CD8-positive, alpha-beta memory T cell (primary cell): ENCODE measurements at regions not wholly inside any gene's neighbourhood (a gene's known extent, or its start where the extent isn't known, plus 50 kb on each side); places are given as distances from the start of the nearest gene placed in this dataset.

Experiments used
- CTCF ChIA-PET: fragments of 350-600 bp; sonication (Branson Sonifier 250); formaldehyde crosslinking; loops from one replicate; lab custom pipeline; 2021; ENCODE audit warnings: antibody characterized with exemption; lab: Charles Lee
- POLR2A ChIA-PET: fragments of 350-600 bp; sonication (Branson Sonifier 250); formaldehyde crosslinking; loops from one replicate; lab custom pipeline; 2021; ENCODE audit warnings: antibody characterized with exemption; lab: Charles Lee
- DNase-seq, 5 donors: peaks; one replicate each; pipeline versions ENCODE4 v3.0.0 to v3.0.0-alpha.2; 2020 to 2022; ENCODE audit warnings: mixed read lengths in 1 of 5
- H3K27ac ChIP-seq: one replicate; pipeline ENCODE4 v1.7.0; 2013; ENCODE audit warnings: low read depth, mild to moderate bottlenecking, low read length, moderate library complexity
- H3K27me3 ChIP-seq: 2 replicates; pipeline ENCODE4 v1.7.0; 2013; ENCODE audit warnings: low read length, mild to moderate bottlenecking; ENCODE audit not compliant: insufficient read depth, poor library complexity, severe bottlenecking
- H3K36me3 ChIP-seq: 2 replicates; pipeline ENCODE4 v1.7.0; 2013; ENCODE audit warnings: mild to moderate bottlenecking, low read length, moderate library complexity; ENCODE audit not compliant: insufficient read depth
- H3K4me1 ChIP-seq: 2 replicates; pipeline ENCODE4 v1.7.0; 2013; ENCODE audit warnings: mild to moderate bottlenecking, low read length, moderate library complexity; ENCODE audit not compliant: insufficient read depth
- H3K4me3 ChIP-seq: 2 replicates; pipeline ENCODE4 v1.7.0; 2013; ENCODE audit warnings: mild to moderate bottlenecking, low read length
- H3K9me3 ChIP-seq: 2 replicates; pipeline ENCODE4 v1.7.0; 2013; ENCODE audit warnings: mild to moderate bottlenecking, low read length
- H3K27ac Mint-ChIP-seq, 8 donors: one replicate each; pipeline ENCODE4 v1.8.0; 2020 to 2021; ENCODE audit warnings: mixed read lengths in 8 of 8, mild to moderate bottlenecking in 6 of 8, inconsistent platforms in 3 of 8, moderate library complexity in 3 of 8
- H3K27me3 Mint-ChIP-seq, 2 donors: one replicate each; pipeline ENCODE4 v1.8.0; 2020 to 2021; ENCODE audit warnings: mixed read lengths in 2 of 2, mild to moderate bottlenecking in 1 of 2, moderate library complexity in 1 of 2
- H3K36me3 Mint-ChIP-seq, 3 donors: one replicate each; pipeline ENCODE4 v1.8.0; 2020 to 2021; ENCODE audit warnings: mixed read lengths in 3 of 3, inconsistent platforms in 1 of 3, mild to moderate bottlenecking in 1 of 3
- H3K4me1 Mint-ChIP-seq, 3 donors: one replicate each; pipeline ENCODE4 v1.8.0; 2020 to 2021; ENCODE audit warnings: mixed read lengths in 3 of 3, inconsistent platforms in 1 of 3, mild to moderate bottlenecking in 1 of 3
- H3K4me3 Mint-ChIP-seq, 7 donors: one replicate each; pipeline ENCODE4 v1.8.0; 2020 to 2021; ENCODE audit warnings: mixed read lengths in 7 of 7, mild to moderate bottlenecking in 6 of 7, moderate library complexity in 4 of 7, inconsistent platforms in 2 of 7
- H3K9me3 Mint-ChIP-seq, 5 donors: one replicate each; pipeline ENCODE4 v1.8.0; 2020 to 2022; ENCODE audit warnings: mixed read lengths in 5 of 5, mild to moderate bottlenecking in 3 of 5, moderate library complexity in 2 of 5, inconsistent platforms in 1 of 5

GRCh38 chr12:24396224-24396623, 446.8 kb upstream of the SOX5 start:
- peaks cover 1 to 6% (median 5%) of the 10 kb centered on the region in 3 donors for H3K4me1 Mint-ChIP-seq
- no peaks in the 10 kb centered on the region for H3K27me3 ChIP-seq
- POLR2A ChIA-PET: no interaction called here
- H3K27ac Mint-ChIP-seq: no peak overlapping the region
- H3K36me3 ChIP-seq: no peaks in the 10 kb centered on the region
- no peaks in the 10 kb centered on the region for H3K9me3 ChIP-seq
- no peaks in the 10 kb centered on the region for H3K27me3 Mint-ChIP-seq
- DNase-seq: no peak
- H3K4me3 ChIP-seq: no peak overlapping the region
- no peaks in the 10 kb centered on the region for H3K4me1 ChIP-seq
- H3K27ac ChIP-seq: no peak overlapping the region
- CTCF ChIA-PET: no interaction called here
- no peak overlapping the region for H3K4me3 Mint-ChIP-seq
- no peaks in the 10 kb centered on the region for H3K36me3 Mint-ChIP-seq
- H3K9me3 Mint-ChIP-seq: peaks cover 0 to 4% (median 0%) of the 10 kb centered on the region in 5 donors

GRCh38 chr12:24394246-24394645, 444.8 kb upstream of the SOX5 start:
- H3K27me3 ChIP-seq: no peaks in the 10 kb centered on the region
- CTCF ChIA-PET: no interaction called here
- no peak overlapping the region for H3K27ac Mint-ChIP-seq
- no peak for DNase-seq
- H3K9me3 ChIP-seq: no peaks in the 10 kb centered on the region
- no peak overlapping the region for H3K4me3 ChIP-seq
- peaks cover 1 to 6% (median 5%) of the 10 kb centered on the region in 3 donors for H3K4me1 Mint-ChIP-seq
- H3K4me3 Mint-ChIP-seq: no peak overlapping the region
- H3K27me3 Mint-ChIP-seq: no peaks in the 10 kb centered on the region
- POLR2A ChIA-PET: no interaction called here
- H3K4me1 ChIP-seq: no peaks in the 10 kb centered on the region
- no peaks in the 10 kb centered on the region for H3K36me3 ChIP-seq
- no peak overlapping the region for H3K27ac ChIP-seq
- H3K9me3 Mint-ChIP-seq: peaks cover 1 to 7% (median 3%) of the 10 kb centered on the region in 5 donors
- H3K36me3 Mint-ChIP-seq: no peaks in the 10 kb centered on the region

GRCh38 chr12:24393071-24393470, 443.6 kb upstream of the SOX5 start:
- H3K27me3 ChIP-seq: no peaks in the 10 kb centered on the region
- no peaks in the 10 kb centered on the region for H3K4me1 Mint-ChIP-seq
- no peaks in the 10 kb centered on the region for H3K4me1 ChIP-seq
- DNase-seq: no peak
- ChIA-PET CTCF (no interaction called here), POLR2A (no interaction called here)
- H3K4me3 ChIP-seq: no peak overlapping the region
- H3K36me3 ChIP-seq: no peaks in the 10 kb centered on the region
- no peak overlapping the region for H3K27ac ChIP-seq
- H3K27ac Mint-ChIP-seq: no peak overlapping the region
- H3K9me3 ChIP-seq: no peaks in the 10 kb centered on the region
- H3K9me3 Mint-ChIP-seq: peaks cover 2 to 8% (median 4%) of the 10 kb centered on the region in 5 donors
- H3K4me3 Mint-ChIP-seq: no peak overlapping the region
- no peaks in the 10 kb centered on the region for H3K36me3 Mint-ChIP-seq
- no peaks in the 10 kb centered on the region for H3K27me3 Mint-ChIP-seq

GRCh38 chr12:24389394-24389793, 439.9 kb upstream of the SOX5 start:
- H3K27ac Mint-ChIP-seq: no peak overlapping the region
- no peaks in the 10 kb centered on the region for H3K27me3 Mint-ChIP-seq
- no peaks in the 10 kb centered on the region for H3K9me3 ChIP-seq
- DNase-seq: no peak
- ChIA-PET CTCF (interaction anchor here (0.9 kb wide), 1 partner anchor 13 kb away, joined by 3 read pairs; no protein-coding TSS in a partner anchor), POLR2A (no interaction called here)
- peaks cover 2 to 9% (median 4%) of the 10 kb centered on the region in 5 donors for H3K9me3 Mint-ChIP-seq
- no peak overlapping the region for H3K27ac ChIP-seq
- no peaks in the 10 kb centered on the region for H3K36me3 ChIP-seq
- H3K4me1 Mint-ChIP-seq: no peaks in the 10 kb centered on the region
- no peak overlapping the region for H3K4me3 ChIP-seq
- H3K4me1 ChIP-seq: no peaks in the 10 kb centered on the region
- H3K27me3 ChIP-seq: no peaks in the 10 kb centered on the region
- no peak overlapping the region for H3K4me3 Mint-ChIP-seq
- no peaks in the 10 kb centered on the region for H3K36me3 Mint-ChIP-seq

GRCh38 chr12:24387381-24387780, 437.9 kb upstream of the SOX5 start:
- no peaks in the 10 kb centered on the region for H3K27me3 ChIP-seq
- Mint-ChIP-seq H3K36me3 (peaks cover 0 to 1% (median 0%) of the 10 kb centered on the region in 3 donors), H3K9me3 (peaks cover 2 to 9% (median 4%) of the 10 kb centered on the region in 5 donors), H3K27ac (no peak overlapping the region), H3K4me3 (no peak overlapping the region), H3K4me1 (no peaks in the 10 kb centered on the region), H3K27me3 (peaks cover 0 to 2% of the 10 kb centered on the region in 2 donors)
- H3K36me3 ChIP-seq: no peaks in the 10 kb centered on the region
- no peak for DNase-seq
- ChIA-PET CTCF (no interaction called here), POLR2A (no interaction called here)
- no peak overlapping the region for H3K4me3 ChIP-seq
- H3K27ac ChIP-seq: no peak overlapping the region
- no peaks in the 10 kb centered on the region for H3K9me3 ChIP-seq
- H3K4me1 ChIP-seq: no peaks in the 10 kb centered on the region

- Histone ChIP-seq H3K4me1 (no peaks in the 10 kb centered on the region), H3K9me3 (no peaks in the 10 kb centered on the region), H3K4me3 (no peak overlapping the region), H3K27me3 (no peaks in the 10 kb centered on the region), H3K36me3 (no peaks in the 10 kb centered on the region), H3K27ac (no peak overlapping the region)
- Mint-ChIP-seq H3K36me3 (peaks cover 0 to 1% (median 0%) of the 10 kb centered on the region in 3 donors), H3K9me3 (peaks cover 2 to 9% (median 6%) of the 10 kb centered on the region in 5 donors), H3K4me1 (no peaks in the 10 kb centered on the region), H3K27me3 (peaks cover 0 to 2% of the 10 kb centered on the region in 2 donors), H3K27ac (no peak overlapping the region), H3K4me3 (no peak overlapping the region)
- POLR2A ChIA-PET: no interaction called here
- no peak for DNase-seq
- CTCF ChIA-PET: no interaction called here
Measured at GRCh38 chr12:24386836-24387235, 437.4 kb upstream of the SOX5 start.

GRCh38 chr12:24381790-24382189, 432.3 kb upstream of the SOX5 start:
- POLR2A ChIA-PET: no interaction called here

GRCh38 chr12:24379861-24380521, 430.5 kb upstream of the SOX5 start:
- H3K27ac ChIP-seq: no peak overlapping the region
- Mint-ChIP-seq H3K36me3 (peaks cover 0 to 1% (median 0%) of the 10 kb centered on the region in 3 donors), H3K4me3 (no peak overlapping the region), H3K9me3 (peaks cover 0 to 6% (median 0%) of the 10 kb centered on the region in 5 donors), H3K4me1 (no peaks in the 10 kb centered on the region), H3K27ac (no peak overlapping the region), H3K27me3 (peaks cover 0 to 2% of the 10 kb centered on the region in 2 donors)
- H3K9me3 ChIP-seq: no peaks in the 10 kb centered on the region
- DNase-seq: no peak
- H3K36me3 ChIP-seq: no peaks in the 10 kb centered on the region
- POLR2A ChIA-PET: no interaction called here
- CTCF ChIA-PET: no interaction called here
- H3K4me3 ChIP-seq: no peak overlapping the region
- no peaks in the 10 kb centered on the region for H3K4me1 ChIP-seq
- no peaks in the 10 kb centered on the region for H3K27me3 ChIP-seq

More at GRCh38 chr12:24381790-24382189, 432.3 kb upstream of the SOX5 start:
- no peak overlapping the region for H3K27ac Mint-ChIP-seq
- no peaks in the 10 kb centered on the region for H3K27me3 ChIP-seq
- H3K4me3 Mint-ChIP-seq: no peak overlapping the region
- DNase-seq: no peak
- no peak overlapping the region for H3K27ac ChIP-seq
- H3K4me3 ChIP-seq: no peak overlapping the region
- peaks cover 0 to 1% (median 0%) of the 10 kb centered on the region in 3 donors for H3K36me3 Mint-ChIP-seq
- H3K27me3 Mint-ChIP-seq: peaks cover 0 to 2% of the 10 kb centered on the region in 2 donors
- no peaks in the 10 kb centered on the region for H3K36me3 ChIP-seq
- no peaks in the 10 kb centered on the region for H3K4me1 Mint-ChIP-seq
- no peaks in the 10 kb centered on the region for H3K9me3 ChIP-seq
- CTCF ChIA-PET: no interaction called here
- H3K4me1 ChIP-seq: no peaks in the 10 kb centered on the region
- peaks cover 0 to 6% (median 0%) of the 10 kb centered on the region in 5 donors for H3K9me3 Mint-ChIP-seq
